H1 (cell line): ENCODE measurements at regions not wholly inside any gene's neighbourhood (a gene's known extent, or its start where the extent isn't known, plus 50 kb on each side); places are given as distances from the start of the nearest gene placed in this dataset.

Experiments
- BACH1 ChIP-seq: IDR thresholded peaks from 2 replicates; pipeline ENCODE4 v1.6.1; 2012; ENCODE audit warnings: low read length, improper control_type of control experiment
- CBX8 ChIP-seq: fragments of 300-800, 300-1000 bp; sonication (generic); IDR thresholded peaks from 2 replicates; pipeline ENCODE4 v1.7.1; 2016; ENCODE audit warnings: low read depth, low read length, borderline replicate concordance
- CHD1 ChIP-seq: IDR thresholded peaks from 2 replicates; pipeline ENCODE4 v1.6.1; 2012; ENCODE audit warnings: low read depth, low read length, improper control_type of control experiment
- CHD7 ChIP-seq: fragments of 300-600 bp; sonication (generic); IDR thresholded peaks from 2 replicates; pipeline ENCODE4 v1.7.1; 2012; ENCODE audit warnings: low read length, moderate library complexity, mild to moderate bottlenecking, inconsistent platforms; ENCODE audit not compliant: insufficient replicate concordance
- POLR2A ChIP-seq, 2 experiments: IDR thresholded peaks; 1 replicate in 1 of 2; 2 replicates in 1 of 2; pipeline ENCODE4 v1.6.1; 2011; ENCODE audit warnings: low read depth in 2 of 2, low read length in 2 of 2, mild to moderate bottlenecking in 2 of 2; ENCODE audit errors: control extremely low read depth in 1 of 2
- RAD21 ChIP-seq, 2 experiments: IDR thresholded peaks in 1 of 2; conservative IDR thresholded peaks in 1 of 2; 2 replicates each; pipeline ENCODE4 v1.6.1; 2011; ENCODE audit warnings: low read depth in 2 of 2, low read length in 2 of 2, improper control_type of control experiment in 1 of 2, inconsistent platforms in 1 of 2, mild to moderate bottlenecking in 1 of 2, moderate library complexity in 1 of 2
- RXRA ChIP-seq: IDR thresholded peaks from 2 replicates; pipeline ENCODE4 v1.6.1; 2011; ENCODE audit warnings: low read depth, mild to moderate bottlenecking, low read length, moderate library complexity; ENCODE audit not compliant: insufficient read depth
- TAF7 ChIP-seq: optimal IDR thresholded peaks from 2 replicates; pipeline ENCODE3; 2011; ENCODE audit warnings: low read depth, mild to moderate bottlenecking, inconsistent platforms, low read length, moderate library complexity, borderline replicate concordance
- TF ChIP-seq, protein P1 (sequence below): IDR thresholded peaks from 2 replicates; pipeline ENCODE4 v1.6.1; 2012; ENCODE audit warnings: low read length, inconsistent platforms

- TF ChIP-seq CHD7, result no peak
- no peak for TF ChIP-seq CBX8
- TF ChIP-seq POLR2A (IDR thresholded peaks at IDR 0.05; ENCODE audit: control extremely low read depth in 1 of 2, low read depth in 2 of 2, low read length in 2 of 2), result no peak
- TF ChIP-seq BACH1, result no peak
- TF ChIP-seq TAF7, result no peak
- TF ChIP-seq, protein P1, sequence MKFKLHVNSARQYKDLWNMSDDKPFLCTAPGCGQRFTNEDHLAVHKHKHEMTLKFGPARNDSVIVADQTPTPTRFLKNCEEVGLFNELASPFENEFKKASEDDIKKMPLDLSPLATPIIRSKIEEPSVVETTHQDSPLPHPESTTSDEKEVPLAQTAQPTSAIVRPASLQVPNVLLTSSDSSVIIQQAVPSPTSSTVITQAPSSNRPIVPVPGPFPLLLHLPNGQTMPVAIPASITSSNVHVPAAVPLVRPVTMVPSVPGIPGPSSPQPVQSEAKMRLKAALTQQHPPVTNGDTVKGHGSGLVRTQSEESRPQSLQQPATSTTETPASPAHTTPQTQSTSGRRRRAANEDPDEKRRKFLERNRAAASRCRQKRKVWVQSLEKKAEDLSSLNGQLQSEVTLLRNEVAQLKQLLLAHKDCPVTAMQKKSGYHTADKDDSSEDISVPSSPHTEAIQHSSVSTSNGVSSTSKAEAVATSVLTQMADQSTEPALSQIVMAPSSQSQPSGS, result no peak
- no peak for TF ChIP-seq CHD1
- TF ChIP-seq RXRA, result no peak
- no peak for TF ChIP-seq RAD21 (IDR thresholded peaks at IDR 0.05 in 1 of 2, conservative IDR thresholded peaks at IDR 0.05 in 1 of 2; ENCODE audit: low read depth in 2 of 2, low read length in 2 of 2)
Measured at GRCh38 chr4:130855533-130855932, 1759.6 kb downstream of the C4orf33 start (continued).
